Gastroesophageal sphincter (tissue), 4 donors: ENCODE measurements at regions not wholly inside any gene's neighbourhood (a gene's known extent, or its start where the extent isn't known, plus 50 kb on each side); places are given as distances from the start of the nearest gene placed in this dataset.
"Not testable (repeated sequence)": the region's sequence is repeated elsewhere in the genome, so short reads cannot be mapped to it uniquely, and the experiment has no call there.

Source experiments
- ATAC-seq: fragments of 150-250 bp; one replicate; pipeline ENCODE4 v1.9.1; 2016; ENCODE audit warnings: mild to moderate bottlenecking, moderate library complexity
- H3K27ac ChIP-seq, 4 donors: fragments of 200-600 bp; sonication (generic) in 3 of 4; 1 replicate in 3 of 4; 2 replicates in 1 of 4; pipeline ENCODE4 v1.5.1; 2016 to 2019
- H3K27me3 ChIP-seq: fragments of 200-600 bp; sonication (generic); one replicate; pipeline ENCODE4 v1.5.1; 2019
- H3K36me3 ChIP-seq, 2 donors: fragments of 200-600 bp; sonication (generic); one replicate each; pipeline ENCODE4 v1.5.1; 2019; ENCODE audit warnings: control low read depth in 1 of 2
- H3K4me1 ChIP-seq, 3 donors: fragments of 200-600 bp; sonication (generic); 1 replicate in 2 of 3; 2 replicates in 1 of 3; pipeline ENCODE4 v1.5.1; 2016 to 2019; ENCODE audit warnings: control low read depth in 2 of 3
- H3K4me3 ChIP-seq, 2 donors: fragments of 200-600 bp; sonication (generic); one replicate each; pipeline ENCODE4 v1.5.1; 2019; ENCODE audit warnings: mild to moderate bottlenecking in 1 of 2, moderate library complexity in 1 of 2
- H3K9me3 ChIP-seq, 3 donors: fragments of 200-600 bp; sonication (generic); one replicate each; pipeline ENCODE4 v1.5.1; 2017 to 2019; ENCODE audit warnings: control low read depth in 2 of 3
- CTCF ChIP-seq, 4 experiments: fragments of 200-600 bp in 2 of 4; fragments of 450-650 bp in 2 of 4; sonication (generic) in 1 of 4; IDR thresholded peaks; one replicate each; pipeline ENCODE4 v1.5.1; 2017 to 2019; ENCODE audit warnings: antibody characterized with exemption in 4 of 4, mild to moderate bottlenecking in 2 of 4, moderate library complexity in 2 of 4
- EP300 ChIP-seq: sonication (generic); formaldehyde crosslinking; IDR thresholded peaks from one replicate; pipeline ENCODE4 v1.6.1; 2017; ENCODE audit warnings: antibody characterized with exemption, mild to moderate bottlenecking
- POLR2A ChIP-seq, 2 donors: fragments of 450-650 bp; IDR thresholded peaks; one replicate each; pipeline ENCODE4 v1.6.1; 2017; ENCODE audit warnings: antibody characterized with exemption in 2 of 2, mild to moderate bottlenecking in 2 of 2, moderate library complexity in 1 of 2
- POLR2AphosphoS5 ChIP-seq: sonication (generic); formaldehyde crosslinking; IDR thresholded peaks from one replicate; pipeline ENCODE4 v1.6.1; 2017; ENCODE audit warnings: antibody characterized with exemption
- WGBS, 2 donors: methylation state at CpG; one replicate each; pipeline ENCODE4 v1.1.5; 2018; ENCODE audit warnings: low coverage in 1 of 2; 5-methylcytosine and 5-hydroxymethylcytosine counted together

- 87% methylated on average over 8 to 11 of the region's 14 CpGs for WGBS, 2 donors
Measured at GRCh38 chr17:68674029-68674925, 73.1 kb upstream of the FAM20A start.

GRCh38 chr17:68670967-68671693 is 70.0 kb upstream of the FAM20A start:
- TF ChIP-seq POLR2A (IDR thresholded peaks at IDR 0.05) (no peak), CTCF (IDR thresholded peaks at IDR 0.05) (no peak), EP300 (no peak), POLR2AphosphoS5 (no peak)
- H3K27me3 ChIP-seq: no peaks in the 10 kb centered on the region
- no peak overlapping the region for H3K27ac ChIP-seq
- H3K36me3 ChIP-seq: no peaks in the 10 kb centered on the region
- no peaks in the 10 kb centered on the region for H3K9me3 ChIP-seq
- 52 to 73% methylated on average over 7 of the region's 7 CpGs for WGBS, 2 donors
- no peaks in the 10 kb centered on the region for H3K4me1 ChIP-seq
- ATAC-seq: no peak
- no peak overlapping the region for H3K4me3 ChIP-seq

More at GRCh38 chr17:68674029-68674925, 73.1 kb upstream of the FAM20A start:
- H3K27ac ChIP-seq: no peak overlapping the region
- H3K9me3 ChIP-seq: no peaks in the 10 kb centered on the region
- H3K27me3 ChIP-seq: no peaks in the 10 kb centered on the region
- H3K4me1 ChIP-seq: no peaks in the 10 kb centered on the region
- no peaks in the 10 kb centered on the region for H3K36me3 ChIP-seq
- no peak for ATAC-seq
- H3K4me3 ChIP-seq: no peak overlapping the region
- no peak for TF ChIP-seq POLR2AphosphoS5
- TF ChIP-seq EP300: no peak
- no peak for TF ChIP-seq POLR2A (IDR thresholded peaks at IDR 0.05)
- no peak for TF ChIP-seq CTCF (IDR thresholded peaks at IDR 0.05)

- not testable (repeated sequence) for ATAC-seq, H3K9me3 ChIP-seq, H3K27ac ChIP-seq, H3K4me1 ChIP-seq, H3K4me3 ChIP-seq, H3K27me3 ChIP-seq, H3K36me3 ChIP-seq
- WGBS, 2 donors: 63 to 67% methylated on average over 4 to 5 of the region's 5 CpGs
Measured at GRCh38 chr17:68666438-68666837, 65.3 kb upstream of the FAM20A start.

GRCh38 chr17:68665373-68665772 is 64.2 kb upstream of the FAM20A start:
- no peaks in the 10 kb centered on the region for H3K27me3 ChIP-seq
- no peaks in the 10 kb centered on the region for H3K36me3 ChIP-seq
- no peak overlapping the region for H3K4me3 ChIP-seq
- no peaks in the 10 kb centered on the region for H3K9me3 ChIP-seq
- H3K27ac ChIP-seq: no peak overlapping the region
- no peak for TF ChIP-seq POLR2AphosphoS5
- TF ChIP-seq CTCF (IDR thresholded peaks at IDR 0.05): no peak
- no peak for TF ChIP-seq POLR2A (IDR thresholded peaks at IDR 0.05)
- TF ChIP-seq EP300: no peak
- WGBS, 2 donors: 88 to 100% methylated on average over 1 of the region's 1 CpG
- ATAC-seq: no peak
- no peaks in the 10 kb centered on the region for H3K4me1 ChIP-seq

- no peak for ATAC-seq
- Histone ChIP-seq H3K4me3 (no peak overlapping the region), H3K36me3 (no peaks in the 10 kb centered on the region), H3K27ac (no peak overlapping the region), H3K9me3 (no peaks in the 10 kb centered on the region), H3K4me1 (no peaks in the 10 kb centered on the region), H3K27me3 (no peaks in the 10 kb centered on the region)
- 85 to 88% methylated on average over 2 of the region's 2 CpGs for WGBS, 2 donors
- TF ChIP-seq POLR2AphosphoS5 (no peak), CTCF (IDR thresholded peaks at IDR 0.05) (no peak), POLR2A (IDR thresholded peaks at IDR 0.05) (no peak), EP300 (no peak)
Measured at GRCh38 chr17:68662479-68662878, 61.3 kb upstream of the FAM20A start.
